Neural progenitor cell (in vitro differentiated cells): ENCODE measurements at regions not wholly inside any gene's neighbourhood (a gene's known extent, or its start where the extent isn't known, plus 50 kb on each side); places are given as distances from the start of the nearest gene placed in this dataset.

Source experiments
- DNase-seq: peaks from one replicate; pipeline ENCODE4 v3.0.0-alpha.2; 2016; ENCODE audit warnings: low spot score
- H2AFZ ChIP-seq: fragments of 200-600 bp; sonication (generic); replicated peaks from 2 replicates; pipeline ENCODE4 v1.6.1; 2016; ENCODE audit warnings: antibody characterized with exemption
- H3F3A ChIP-seq: fragments of 200-600 bp; sonication (generic); 2 replicates; pipeline ENCODE4 v1.6.1; 2016; ENCODE audit warnings: antibody characterized with exemption, low read depth
- H3K27ac ChIP-seq: fragments of 200-600 bp; sonication (generic); 2 replicates; pipeline ENCODE4 v1.5.1; 2016; ENCODE audit warnings: mild to moderate bottlenecking
- H3K27me3 ChIP-seq: fragments of 200-600 bp; sonication (generic); 2 replicates; pipeline ENCODE4 v1.6.1; 2016; ENCODE audit warnings: mild to moderate bottlenecking, moderate library complexity
- H3K36me3 ChIP-seq: fragments of 200-600 bp; sonication (generic); 2 replicates; pipeline ENCODE4 v1.5.1; 2016
- H3K4me1 ChIP-seq: fragments of 200-600 bp; sonication (generic); 2 replicates; pipeline ENCODE4 v1.6.1; 2016; ENCODE audit warnings: mixed run types
- H3K4me2 ChIP-seq: fragments of 200-600 bp; sonication (generic); 2 replicates; pipeline ENCODE4 v1.6.1; 2016
- H3K4me3 ChIP-seq: fragments of 200-600 bp; sonication (generic); 2 replicates; pipeline ENCODE4 v1.5.1; 2016
- H3K79me2 ChIP-seq: fragments of 200-600 bp; sonication (generic); 2 replicates; pipeline ENCODE4 v1.6.1; 2016; ENCODE audit warnings: low read depth
- H3K9ac ChIP-seq: fragments of 200-600 bp; sonication (generic); 2 replicates; pipeline ENCODE4 v1.6.1; 2016
- H3K9me3 ChIP-seq: fragments of 200-600 bp; sonication (generic); 2 replicates; pipeline ENCODE4 v1.5.1; 2016; ENCODE audit warnings: low read depth
- H4K20me1 ChIP-seq: fragments of 200-600 bp; sonication (generic); 2 replicates; pipeline ENCODE4 v1.6.1; 2016; ENCODE audit warnings: low read depth
- H3K27ac Mint-ChIP-seq: 3 replicates; pipeline ENCODE4 v1.8.0; 2021; ENCODE audit warnings: mixed read lengths
- H3K27me3 Mint-ChIP-seq: 2 replicates; pipeline ENCODE4 v1.8.0; 2022; ENCODE audit warnings: low read depth, mild to moderate bottlenecking, inconsistent platforms, moderate library complexity, mixed read lengths; ENCODE audit not compliant: insufficient read depth
- H3K36me3 Mint-ChIP-seq: 3 replicates; pipeline ENCODE4 v1.8.0; 2021; ENCODE audit warnings: mixed read lengths
- H3K4me1 Mint-ChIP-seq: 3 replicates; pipeline ENCODE4 v1.8.0; 2021; ENCODE audit warnings: mixed read lengths
- H3K4me3 Mint-ChIP-seq: 3 replicates; pipeline ENCODE4 v1.8.0; 2021; ENCODE audit warnings: mild to moderate bottlenecking, moderate library complexity, mixed read lengths
- H3K9me3 Mint-ChIP-seq: 3 replicates; pipeline ENCODE4 v1.8.0; 2020; ENCODE audit warnings: mixed read lengths
- EZH2 ChIP-seq: fragments of 200-600 bp; sonication (generic); IDR thresholded peaks from 2 replicates; pipeline ENCODE4 v1.6.1; 2017; ENCODE audit warnings: antibody characterized with exemption, mild to moderate bottlenecking, moderate library complexity
- EZH2phosphoT487 ChIP-seq: fragments of 200-600 bp; sonication (generic); IDR thresholded peaks from 2 replicates; pipeline ENCODE4 v1.6.1; 2017; ENCODE audit warnings: antibody characterized with exemption
- TF ChIP-seq, protein P1 (sequence below): fragments of 200-600 bp; sonication (generic); IDR thresholded peaks from 2 replicates; pipeline ENCODE4 v1.5.1; 2017; ENCODE audit warnings: antibody characterized with exemption, mild to moderate bottlenecking

DNA sequence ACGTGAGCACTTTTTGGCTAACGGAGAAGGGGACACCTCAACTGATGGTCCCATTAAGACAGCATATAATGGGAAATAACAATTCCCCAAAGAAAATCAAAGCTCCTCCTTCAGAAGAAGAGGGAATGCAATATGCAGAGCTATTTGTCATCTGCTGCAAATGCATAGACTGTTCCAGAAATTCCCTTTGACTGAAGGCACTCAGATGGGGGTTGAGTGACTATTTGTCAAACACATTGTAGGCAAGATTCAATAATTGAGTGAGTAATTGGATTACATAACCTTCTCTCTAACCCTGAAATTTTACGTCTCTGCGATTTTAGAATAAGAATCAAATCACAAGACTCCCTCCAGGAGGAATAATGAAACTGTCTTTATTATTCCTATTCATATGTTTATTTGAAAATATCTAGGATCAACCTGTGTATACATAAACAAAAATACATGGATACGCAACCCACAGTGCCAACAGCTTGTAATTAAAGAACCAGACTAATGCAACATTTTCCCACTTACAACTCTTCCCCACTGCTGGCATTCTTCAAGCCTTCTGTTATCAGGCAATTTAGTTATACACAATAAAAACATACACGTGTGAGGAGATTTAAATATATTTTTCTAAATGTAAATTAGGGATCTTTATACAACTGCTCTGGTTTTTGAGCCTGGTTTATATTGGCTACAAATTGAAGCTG is 256.6 kb downstream of the GBA3 start:
- Histone ChIP-seq H4K20me1 (no peaks in the 10 kb centered on the region), H3F3A (no peaks in the 10 kb centered on the region), H3K4me1 (no peaks in the 10 kb centered on the region), H3K36me3 (no peaks in the 10 kb centered on the region), H3K9me3 (no peaks in the 10 kb centered on the region), H3K79me2 (no peaks in the 10 kb centered on the region), H3K27ac (no peak overlapping the region), H3K4me2 (no peak overlapping the region), H3K27me3 (no peaks in the 10 kb centered on the region), H2AFZ (no peak overlapping the region), H3K9ac (no peak overlapping the region), H3K4me3 (no peak overlapping the region)
- Mint-ChIP-seq H3K27me3 (no peaks in the 10 kb centered on the region), H3K4me1 (no peaks in the 10 kb centered on the region), H3K27ac (no peak overlapping the region), H3K9me3 (no peaks in the 10 kb centered on the region), H3K36me3 (no peaks in the 10 kb centered on the region), H3K4me3 (no peak overlapping the region)
- DNase-seq: no peak
- TF ChIP-seq EZH2phosphoT487: no peak
- no peak for TF ChIP-seq EZH2
- TF ChIP-seq, protein P1, sequence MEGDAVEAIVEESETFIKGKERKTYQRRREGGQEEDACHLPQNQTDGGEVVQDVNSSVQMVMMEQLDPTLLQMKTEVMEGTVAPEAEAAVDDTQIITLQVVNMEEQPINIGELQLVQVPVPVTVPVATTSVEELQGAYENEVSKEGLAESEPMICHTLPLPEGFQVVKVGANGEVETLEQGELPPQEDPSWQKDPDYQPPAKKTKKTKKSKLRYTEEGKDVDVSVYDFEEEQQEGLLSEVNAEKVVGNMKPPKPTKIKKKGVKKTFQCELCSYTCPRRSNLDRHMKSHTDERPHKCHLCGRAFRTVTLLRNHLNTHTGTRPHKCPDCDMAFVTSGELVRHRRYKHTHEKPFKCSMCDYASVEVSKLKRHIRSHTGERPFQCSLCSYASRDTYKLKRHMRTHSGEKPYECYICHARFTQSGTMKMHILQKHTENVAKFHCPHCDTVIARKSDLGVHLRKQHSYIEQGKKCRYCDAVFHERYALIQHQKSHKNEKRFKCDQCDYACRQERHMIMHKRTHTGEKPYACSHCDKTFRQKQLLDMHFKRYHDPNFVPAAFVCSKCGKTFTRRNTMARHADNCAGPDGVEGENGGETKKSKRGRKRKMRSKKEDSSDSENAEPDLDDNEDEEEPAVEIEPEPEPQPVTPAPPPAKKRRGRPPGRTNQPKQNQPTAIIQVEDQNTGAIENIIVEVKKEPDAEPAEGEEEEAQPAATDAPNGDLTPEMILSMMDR: no peak

DNA sequence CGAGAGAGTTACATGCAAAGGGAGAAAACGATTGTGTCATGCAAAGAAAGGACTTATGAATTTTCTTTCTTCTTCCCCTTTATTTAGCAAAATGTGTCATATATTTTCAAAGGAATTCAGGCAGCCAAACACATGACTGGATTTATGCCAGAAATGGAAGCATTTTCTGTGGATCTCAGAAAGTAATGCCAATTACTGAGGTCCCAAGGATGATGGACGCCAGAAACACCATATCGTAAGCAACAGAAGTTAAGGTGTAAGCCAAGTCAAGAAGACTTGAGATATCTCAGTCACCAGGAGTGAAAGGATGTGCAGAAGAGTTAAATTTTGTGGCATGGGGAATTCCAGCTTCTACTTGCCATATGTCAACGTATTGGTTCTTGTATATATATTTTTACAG is 255.1 kb downstream of the GBA3 start:
- no peaks in the 10 kb centered on the region for H3K36me3 ChIP-seq
- Mint-ChIP-seq H3K9me3 (no peaks in the 10 kb centered on the region), H3K27me3 (no peaks in the 10 kb centered on the region), H3K4me1 (no peaks in the 10 kb centered on the region), H3K36me3 (no peaks in the 10 kb centered on the region), H3K4me3 (no peak overlapping the region), H3K27ac (no peak overlapping the region)
- H3F3A ChIP-seq: peaks cover under 1% of the 10 kb centered on the region
- H3K4me3 ChIP-seq: no peak overlapping the region
- H3K27ac ChIP-seq: no peak overlapping the region
- no peaks in the 10 kb centered on the region for H3K9me3 ChIP-seq
- DNase-seq: no peak
- no peak overlapping the region for H3K4me2 ChIP-seq
- H3K79me2 ChIP-seq: no peaks in the 10 kb centered on the region
- H2AFZ ChIP-seq: no peak overlapping the region
- H3K27me3 ChIP-seq: no peaks in the 10 kb centered on the region
- TF ChIP-seq EZH2phosphoT487 (no peak), EZH2 (no peak)
- TF ChIP-seq, protein P1: no peak
- H4K20me1 ChIP-seq: no peaks in the 10 kb centered on the region
- H3K9ac ChIP-seq: no peak overlapping the region
- peaks cover 7% of the 10 kb centered on the region for H3K4me1 ChIP-seq

DNA sequence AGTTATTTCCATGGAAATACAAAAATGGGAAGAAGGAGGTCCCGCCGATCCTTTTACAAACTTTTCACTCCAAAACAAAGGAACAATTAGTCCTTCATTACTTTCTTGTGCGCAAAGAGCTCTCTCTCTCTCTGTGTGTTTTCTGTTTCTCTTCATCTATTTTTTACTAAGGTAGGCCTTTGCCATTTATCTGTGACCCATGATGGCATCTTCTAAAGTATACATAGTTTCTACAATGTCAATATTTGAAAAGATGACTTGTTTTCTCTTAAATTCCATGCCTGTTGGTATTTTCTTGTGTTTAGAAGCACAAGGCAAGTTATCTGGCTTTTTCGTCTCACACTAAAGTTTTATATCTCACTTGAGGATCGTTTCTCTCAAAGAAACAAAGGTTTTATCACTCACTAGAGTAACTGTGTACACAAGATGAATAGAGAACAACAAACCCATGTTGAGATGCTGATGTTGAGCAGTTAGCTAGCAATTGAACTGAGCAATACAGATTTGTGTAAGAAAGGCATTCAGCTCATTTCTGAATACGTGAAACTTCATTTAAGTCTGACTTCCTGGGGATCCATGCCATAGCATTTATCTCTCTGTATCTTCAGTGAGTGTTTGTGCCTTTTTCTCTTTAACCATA is 250.3 kb downstream of the GBA3 start:
- Histone ChIP-seq H3K9ac (no peak overlapping the region), H2AFZ (no peak overlapping the region), H3K27me3 (no peaks in the 10 kb centered on the region), H3K79me2 (no peaks in the 10 kb centered on the region), H3K27ac (no peak overlapping the region), H3F3A (peaks cover 5% of the 10 kb centered on the region), H3K4me2 (peak overlapping the region; percentile 40), H3K36me3 (no peaks in the 10 kb centered on the region), H3K4me3 (no peak overlapping the region), H3K9me3 (no peaks in the 10 kb centered on the region), H3K4me1 (peaks cover 25% of the 10 kb centered on the region), H4K20me1 (no peaks in the 10 kb centered on the region)
- peaks cover 5% of the 10 kb centered on the region for H3K4me1 Mint-ChIP-seq
- H3K36me3 Mint-ChIP-seq: no peaks in the 10 kb centered on the region
- no peaks in the 10 kb centered on the region for H3K27me3 Mint-ChIP-seq
- TF ChIP-seq EZH2phosphoT487 (no peak), EZH2 (no peak)
- TF ChIP-seq, protein P1: no peak
- H3K27ac Mint-ChIP-seq: no peak overlapping the region
- no peak for DNase-seq
- no peak overlapping the region for H3K4me3 Mint-ChIP-seq
- no peaks in the 10 kb centered on the region for H3K9me3 Mint-ChIP-seq
